ENCODE measurements at regions not wholly inside any gene's neighbourhood (a gene's known extent, or its start where the extent isn't known, plus 50 kb on each side); places are given as distances from the start of the nearest gene placed in this dataset.

- Histone ChIP-seq H3K27ac (ENCODE audit: low read depth, low read length) (no peak overlapping the region), H3K36me3 (ENCODE audit: control insufficient read depth, insufficient read depth, low read length) (no peaks in the 10 kb centered on the region), H3K4me1 (ENCODE audit: control insufficient read depth, insufficient read depth, low read length) (no peaks in the 10 kb centered on the region), H3K9ac (ENCODE audit: low read depth, low read length) (no peak overlapping the region), H3K27me3 (ENCODE audit: control insufficient read depth, insufficient read depth, low read length) (no peaks in the 10 kb centered on the region), H3K9me3 (ENCODE audit: control insufficient read depth, insufficient read depth, low read length) (no peaks in the 10 kb centered on the region), H3K4me3 (ENCODE audit: low read depth, low read length) (no peak overlapping the region)
Observed at GRCh38 chr4:46441136-46441859, 51.4 kb upstream of the GABRA2 start.

Measured in HUES48 (cell line).